Pancreas (tissue), 10 donors: ENCODE measurements at regions not wholly inside any gene's neighbourhood (a gene's known extent, or its start where the extent isn't known, plus 50 kb on each side); places are given as distances from the start of the nearest gene placed in this dataset.

ENCODE experiments used
- ATAC-seq, 4 donors: fragments of 200-7000 bp; cut with Tn5 transposase; one replicate each; pipeline versions ENCODE4 v1.8.0 to v1.9.1; 2020; ENCODE audit warnings: mild to moderate bottlenecking in 4 of 4, moderate library complexity in 4 of 4
- DNase-seq, 6 donors: peaks; one replicate each; pipeline ENCODE4 v3.0.0-alpha.2; 2020
- FAIRE-seq: peaks from 2 replicates; lab custom pipeline; 2012; peaks lifted over from hg19 to GRCh38; lab: Jason Lieb, UNC
- H3K27ac ChIP-seq, 4 donors: fragments of 200-600 bp; sonication (generic); 1 replicate in 3 of 4; 2 replicates in 1 of 4; pipeline versions ENCODE4 v1.5.0 to v1.8.0; 2020
- H3K27me3 ChIP-seq, 4 donors: fragments of 200-600 bp; one replicate each; pipeline ENCODE4 v1.8.0; 2021
- H3K36me3 ChIP-seq, 3 donors: fragments of 200-600 bp; sonication (generic) in 1 of 3; one replicate each; pipeline versions ENCODE4 v1.5.0 to v1.8.0; 2020 to 2021
- H3K4me1 ChIP-seq, 3 donors: fragments of 200-600 bp; one replicate each; pipeline ENCODE4 v1.8.0; 2021
- H3K4me3 ChIP-seq, 4 donors: fragments of 200-600 bp; sonication (generic) in 2 of 4; one replicate each; pipeline versions ENCODE4 v1.5.0 to v1.8.0; 2020 to 2021
- H3K9me3 ChIP-seq, 4 donors: fragments of 200-600 bp; one replicate each; pipeline ENCODE4 v1.8.0; 2021
- WGBS, 2 donors: extraction: QIAGEN DNeasy Blood & Tissue Kit; methylation state at CpG; one replicate each; pipeline ENCODE4 v1.1.7; 2013; 5-methylcytosine and 5-hydroxymethylcytosine counted together
- intact Hi-C, 3 donors: fragments of 100-400 bp; cut with DNase I; formaldehyde crosslinking; loops; one replicate each; pipeline versions ENCODE4 v1.11.1 to v1.14.2; 2022
- TF ChIP-seq, protein P1 (sequence below), 4 donors: fragments of 200-600 bp; sonication (generic) in 3 of 4; IDR thresholded peaks; one replicate each; pipeline versions ENCODE4 v1.5.0 to v1.8.0; 2021; ENCODE audit warnings: antibody characterized with exemption in 4 of 4
- donor health status: healthy with polysubstance abuse.
- donor health status: DM: no; HTN: no; CAD: no; lungs with moderate emphysema.
- donor health status: DM: no; HTN: no; CAD: no.
- donor health status: control.
- donor health status: control.
- donor health status: Bipolar disorder and iron deficiency.
- donor health status: DM: yes; HTN: yes; CAD: no.
- donor health status: DM: no; HTN: no; CAD: no.
- donor health status: DM: no; HTN: no; CAD: no.
- donor health status: DM: yes; HTN: yes; CAD: no.

- ATAC-seq (no peak), FAIRE-seq (no peak), DNase-seq (no peak)
- H3K9me3 ChIP-seq, result no peaks in the 10 kb centered on the region
- WGBS, 2 donors, result 78 to 80% methylated on average over 5 of the region's 5 CpGs
- no peaks in the 10 kb centered on the region for H3K27me3 ChIP-seq
- H3K4me1 ChIP-seq, result no peaks in the 10 kb centered on the region
- H3K36me3 ChIP-seq, result no peaks in the 10 kb centered on the region
- H3K27ac ChIP-seq, result no peak overlapping the region
- intact Hi-C loops, result no loop called here
- H3K4me3 ChIP-seq, result no peak overlapping the region
- TF ChIP-seq, protein P1, sequence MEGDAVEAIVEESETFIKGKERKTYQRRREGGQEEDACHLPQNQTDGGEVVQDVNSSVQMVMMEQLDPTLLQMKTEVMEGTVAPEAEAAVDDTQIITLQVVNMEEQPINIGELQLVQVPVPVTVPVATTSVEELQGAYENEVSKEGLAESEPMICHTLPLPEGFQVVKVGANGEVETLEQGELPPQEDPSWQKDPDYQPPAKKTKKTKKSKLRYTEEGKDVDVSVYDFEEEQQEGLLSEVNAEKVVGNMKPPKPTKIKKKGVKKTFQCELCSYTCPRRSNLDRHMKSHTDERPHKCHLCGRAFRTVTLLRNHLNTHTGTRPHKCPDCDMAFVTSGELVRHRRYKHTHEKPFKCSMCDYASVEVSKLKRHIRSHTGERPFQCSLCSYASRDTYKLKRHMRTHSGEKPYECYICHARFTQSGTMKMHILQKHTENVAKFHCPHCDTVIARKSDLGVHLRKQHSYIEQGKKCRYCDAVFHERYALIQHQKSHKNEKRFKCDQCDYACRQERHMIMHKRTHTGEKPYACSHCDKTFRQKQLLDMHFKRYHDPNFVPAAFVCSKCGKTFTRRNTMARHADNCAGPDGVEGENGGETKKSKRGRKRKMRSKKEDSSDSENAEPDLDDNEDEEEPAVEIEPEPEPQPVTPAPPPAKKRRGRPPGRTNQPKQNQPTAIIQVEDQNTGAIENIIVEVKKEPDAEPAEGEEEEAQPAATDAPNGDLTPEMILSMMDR (IDR thresholded peaks at IDR 0.05), result no peak
These were observed 99.0 kb downstream of the ZBTB18 start for GRCh38 chr1:244150071-244150470.

DNA sequence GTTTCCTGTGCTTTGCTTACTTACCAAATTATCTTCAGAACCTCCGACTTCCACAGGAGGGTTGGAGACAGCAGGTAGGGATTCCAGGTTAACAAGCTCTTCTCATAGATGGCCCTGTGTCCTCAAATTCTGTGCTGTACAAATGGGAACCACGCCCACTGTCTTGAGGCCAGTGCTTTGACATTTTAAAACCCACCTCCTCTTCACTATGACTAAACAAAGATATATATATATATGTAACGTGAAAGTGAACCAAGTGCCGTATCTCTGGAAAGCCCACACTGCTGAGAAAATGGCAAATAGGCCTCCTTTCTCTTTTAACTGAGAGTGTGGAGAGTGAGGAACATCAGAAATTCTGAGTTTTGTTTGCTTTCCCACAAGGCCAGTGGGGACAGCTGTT is 99.6 kb downstream of the ZBTB18 start:
- TF ChIP-seq, protein P1 (IDR thresholded peaks at IDR 0.05), result no peak
- FAIRE-seq (no peak), ATAC-seq (no peak), DNase-seq (no peak)
- H3K27me3 ChIP-seq, result no peaks in the 10 kb centered on the region
- 73 to 82% methylated on average over 4 of the region's 4 CpGs for WGBS, 2 donors
- intact Hi-C loops, result no loop called here
- no peak overlapping the region for H3K4me3 ChIP-seq
- no peaks in the 10 kb centered on the region for H3K9me3 ChIP-seq
- H3K4me1 ChIP-seq, result no peaks in the 10 kb centered on the region
- H3K36me3 ChIP-seq, result no peaks in the 10 kb centered on the region
- H3K27ac ChIP-seq, result no peak overlapping the region

GRCh38 chr1:244151537-244151936 is 100.5 kb downstream of the ZBTB18 start:
- TF ChIP-seq, protein P1 (IDR thresholded peaks at IDR 0.05), result no peak
- Histone ChIP-seq H3K9me3 (no peaks in the 10 kb centered on the region), H3K4me3 (no peak overlapping the region), H3K27ac (no peak overlapping the region), H3K4me1 (no peaks in the 10 kb centered on the region), H3K36me3 (no peaks in the 10 kb centered on the region), H3K27me3 (no peaks in the 10 kb centered on the region)
- no peak for FAIRE-seq
- no peak for DNase-seq
- WGBS, 2 donors, result 71 to 80% methylated on average over 4 of the region's 4 CpGs
- no peak for ATAC-seq
- intact Hi-C loops, result no loop called here

DNA sequence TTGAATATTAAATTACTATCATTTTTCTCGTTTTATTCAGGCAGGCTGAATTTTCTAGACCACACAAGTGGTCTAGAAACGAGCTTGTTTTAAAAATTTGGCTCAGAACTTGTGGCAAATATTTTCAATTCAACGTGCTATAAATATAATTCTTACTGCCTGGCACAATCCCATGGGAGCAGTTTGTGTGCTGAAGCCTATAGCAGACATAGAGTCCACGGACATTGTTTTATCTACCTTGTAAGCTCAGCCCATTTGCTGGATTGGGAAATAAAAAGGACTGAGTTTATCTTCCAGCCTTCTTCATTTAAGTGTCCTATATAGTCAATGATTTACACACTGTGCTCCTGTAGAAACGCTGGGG is 103.4 kb downstream of the ZBTB18 start:
- WGBS, 2 donors, result 33 to 42% methylated on average over 5 of the region's 5 CpGs
- Histone ChIP-seq H3K36me3 (no peaks in the 10 kb centered on the region), H3K27ac (no peak overlapping the region), H3K27me3 (no peaks in the 10 kb centered on the region), H3K4me1 (no peaks in the 10 kb centered on the region), H3K4me3 (no peak overlapping the region), H3K9me3 (no peaks in the 10 kb centered on the region)
- FAIRE-seq (no peak), ATAC-seq (peak in 3 of 4 donors; percentile 18 to 31 (median 29)), DNase-seq (no peak)
- TF ChIP-seq, protein P1 (IDR thresholded peaks at IDR 0.05), result no peak
- intact Hi-C loops, result no loop called here

- ATAC-seq (peak; percentile 86 to 97 (median 96)), FAIRE-seq (no peak), DNase-seq (peak; percentile 30 to 77 (median 53))
- Histone ChIP-seq H3K36me3 (no peaks in the 10 kb centered on the region), H3K27me3 (no peaks in the 10 kb centered on the region), H3K4me1 (no peaks in the 10 kb centered on the region), H3K9me3 (no peaks in the 10 kb centered on the region), H3K27ac (peak overlapping the region in 1 of 4 donors; percentile 35), H3K4me3 (no peak overlapping the region)
- 50 to 58% methylated on average over 21 of the region's 21 CpGs for WGBS, 2 donors
- TF ChIP-seq, protein P1 (IDR thresholded peaks at IDR 0.05), result no peak
- intact Hi-C loops, result no loop called here
These were observed 103.9 kb downstream of the ZBTB18 start for GRCh38 chr1:244154872-244155531.
